Tibial nerve (tissue), 3 donors: ENCODE measurements at regions not wholly inside any gene's neighbourhood (a gene's known extent, or its start where the extent isn't known, plus 50 kb on each side); places are given as distances from the start of the nearest gene placed in this dataset.

Source experiments
- CTCF ChIP-seq, 5 experiments: fragments of 200-600 bp in 3 of 5; fragments of 450-650 bp in 2 of 5; sonication (generic) in 3 of 5; IDR thresholded peaks; one replicate each; pipeline ENCODE4 v1.5.1; 2016 to 2019; ENCODE audit warnings: antibody characterized with exemption in 5 of 5, mild to moderate bottlenecking in 3 of 5, moderate library complexity in 2 of 5
- POLR2A ChIP-seq, 2 donors: fragments of 450-650 bp; IDR thresholded peaks; one replicate each; pipeline ENCODE4 v1.6.1; 2017; ENCODE audit warnings: antibody characterized with exemption in 2 of 2, mild to moderate bottlenecking in 2 of 2, moderate library complexity in 2 of 2

GRCh38 chr7:41476460-41476803 lies 226.5 kb downstream of the INHBA start:
- TF ChIP-seq CTCF (IDR thresholded peaks at IDR 0.05) (no peak), POLR2A (IDR thresholded peaks at IDR 0.05) (no peak)
